GM12873 (cell line): ENCODE measurements at regions not wholly inside any gene's neighbourhood (a gene's known extent, or its start where the extent isn't known, plus 50 kb on each side); places are given as distances from the start of the nearest gene placed in this dataset.

ENCODE experiments used
- CTCF ChIP-seq: IDR thresholded peaks from 2 replicates; pipeline ENCODE4 v1.5.1; 2012; ENCODE audit warnings: low read depth, mild to moderate bottlenecking, moderate library complexity, low read length, control low read depth; ENCODE audit not compliant: insufficient read depth; ENCODE audit errors: missing control alignments

- no peak for TF ChIP-seq CTCF
Measured at GRCh38 chr1:93764366-93764750, 82.7 kb upstream of the BCAR3 start.

GRCh38 chr1:93763704-93764365 is 82.2 kb upstream of the BCAR3 start:
- no peak for TF ChIP-seq CTCF

GRCh38 chr1:93758842-93759515 is 77.3 kb upstream of the BCAR3 start:
- TF ChIP-seq CTCF = no peak

- TF ChIP-seq CTCF = no peak
Measured at GRCh38 chr1:93757256-93758036, 75.8 kb upstream of the BCAR3 start.

- no peak for TF ChIP-seq CTCF
Measured at GRCh38 chr1:93756657-93757056, 75.0 kb upstream of the BCAR3 start.

- TF ChIP-seq CTCF = no peak
Measured at GRCh38 chr1:93753791-93754763, 72.4 kb upstream of the BCAR3 start.
